ENCODE measurements at regions not wholly inside any gene's neighbourhood (a gene's known extent, or its start where the extent isn't known, plus 50 kb on each side); places are given as distances from the start of the nearest gene placed in this dataset.

- POLR2A ChIA-PET (ENCODE audit: unreplicated experiment), result no interaction called here
- H3F3A ChIP-seq (ENCODE audit: low read length, unreplicated experiment), result no peaks in the 10 kb centered on the region
- no peak overlapping the region for H3K9ac ChIP-seq (ENCODE audit: low read length)
- DNase-seq (no peak), ATAC-seq (no peak)
- TF ChIP-seq CTCF (conservative IDR thresholded peaks at IDR 0.05; ENCODE audit: low read depth, low read length), result no peak
- TF ChIP-seq EZH2phosphoT487 (IDR thresholded peaks at IDR 0.05; ENCODE audit: borderline replicate concordance, low read length), result no peak
- TF ChIP-seq EZH2 (IDR thresholded peaks at IDR 0.05; ENCODE audit: low read length, unreplicated experiment), result no peak
- no peak overlapping the region for H2AFZ ChIP-seq (ENCODE audit: low read length)
- H3K36me3 ChIP-seq (ENCODE audit: low read depth, low read length), result no peaks in the 10 kb centered on the region
- no peaks in the 10 kb centered on the region for H3K4me1 ChIP-seq (ENCODE audit: insufficient read depth, low read length)
- no peaks in the 10 kb centered on the region for H4K20me1 ChIP-seq (ENCODE audit: low read length)
- CTCF ChIA-PET, result no interaction called here
- no peaks in the 10 kb centered on the region for H3K27me3 ChIP-seq (ENCODE audit: low read length)
- no peak overlapping the region for H3K27ac ChIP-seq (ENCODE audit: low read length)
- H3K79me2 ChIP-seq (ENCODE audit: low read length), result no peaks in the 10 kb centered on the region
- H3K4me2 ChIP-seq (ENCODE audit: low read length), result no peak overlapping the region
- H3K4me3 ChIP-seq (ENCODE audit: low read length), result no peak overlapping the region
- H3K9me2 ChIP-seq (replicated peaks; ENCODE audit: low read length), result no peaks in the 10 kb centered on the region
- no peaks in the 10 kb centered on the region for H3K9me3 ChIP-seq (ENCODE audit: low read length)
- intact Hi-C loops (cut with micrococcal nuclease), result no loop called here
- no TSS peak for BruUV-seq (replicated peaks)
These were observed 152.8 kb upstream of the IRX6 start for GRCh38 chr16:55171241-55171640.

GRCh38 chr16:55175389-55175788 is 148.6 kb upstream of the IRX6 start:
- Histone ChIP-seq H3K36me3 (ENCODE audit: low read depth, low read length) (no peaks in the 10 kb centered on the region), H3K9me3 (ENCODE audit: low read length) (no peaks in the 10 kb centered on the region), H3K27ac (ENCODE audit: low read length) (no peak overlapping the region), H3K4me3 (ENCODE audit: low read length) (no peak overlapping the region), H3K4me1 (ENCODE audit: insufficient read depth, low read length) (no peaks in the 10 kb centered on the region), H3K27me3 (ENCODE audit: low read length) (no peaks in the 10 kb centered on the region), H3K4me2 (ENCODE audit: low read length) (no peak overlapping the region), H3K9me2 (replicated peaks; ENCODE audit: low read length) (no peaks in the 10 kb centered on the region), H4K20me1 (ENCODE audit: low read length) (no peaks in the 10 kb centered on the region), H3F3A (ENCODE audit: low read length, unreplicated experiment) (no peaks in the 10 kb centered on the region), H2AFZ (ENCODE audit: low read length) (no peak overlapping the region), H3K79me2 (ENCODE audit: low read length) (no peaks in the 10 kb centered on the region), H3K9ac (ENCODE audit: low read length) (no peak overlapping the region)
- DNase-seq, result no peak
- TF ChIP-seq CTCF (conservative IDR thresholded peaks at IDR 0.05; ENCODE audit: low read depth, low read length) (no peak), EZH2phosphoT487 (IDR thresholded peaks at IDR 0.05; ENCODE audit: borderline replicate concordance, low read length) (no peak), EZH2 (IDR thresholded peaks at IDR 0.05; ENCODE audit: low read length, unreplicated experiment) (no peak)
- CTCF ChIA-PET, result no interaction called here
- no peak for ATAC-seq
- no TSS peak for BruUV-seq (replicated peaks)
- POLR2A ChIA-PET (ENCODE audit: unreplicated experiment), result no interaction called here
- intact Hi-C loops (cut with micrococcal nuclease), result no loop called here

- DNase-seq, result no peak
- ATAC-seq, result no peak
- no peak overlapping the region for H2AFZ ChIP-seq (ENCODE audit: low read length)
- H3K79me2 ChIP-seq (ENCODE audit: low read length), result no peaks in the 10 kb centered on the region
- POLR2A ChIA-PET (ENCODE audit: unreplicated experiment), result no interaction called here
- no peaks in the 10 kb centered on the region for H3K9me2 ChIP-seq (replicated peaks; ENCODE audit: low read length)
- BruUV-seq (replicated peaks), result no TSS peak
- no peak overlapping the region for H3K9ac ChIP-seq (ENCODE audit: low read length)
- no peaks in the 10 kb centered on the region for H3K27me3 ChIP-seq (ENCODE audit: low read length)
- no peak overlapping the region for H3K4me3 ChIP-seq (ENCODE audit: low read length)
- H3K27ac ChIP-seq (ENCODE audit: low read length), result no peak overlapping the region
- no peaks in the 10 kb centered on the region for H4K20me1 ChIP-seq (ENCODE audit: low read length)
- no peaks in the 10 kb centered on the region for H3K36me3 ChIP-seq (ENCODE audit: low read depth, low read length)
- no peaks in the 10 kb centered on the region for H3K9me3 ChIP-seq (ENCODE audit: low read length)
- no peaks in the 10 kb centered on the region for H3K4me1 ChIP-seq (ENCODE audit: insufficient read depth, low read length)
- TF ChIP-seq EZH2phosphoT487 (IDR thresholded peaks at IDR 0.05; ENCODE audit: borderline replicate concordance, low read length) (no peak), CTCF (conservative IDR thresholded peaks at IDR 0.05; ENCODE audit: low read depth, low read length) (no peak), EZH2 (IDR thresholded peaks at IDR 0.05; ENCODE audit: low read length, unreplicated experiment) (no peak)
- H3K4me2 ChIP-seq (ENCODE audit: low read length), result no peak overlapping the region
- CTCF ChIA-PET, result no interaction called here
- no peaks in the 10 kb centered on the region for H3F3A ChIP-seq (ENCODE audit: low read length, unreplicated experiment)
- intact Hi-C loops (cut with micrococcal nuclease), result no loop called here
These were observed 147.1 kb upstream of the IRX6 start for GRCh38 chr16:55176901-55177300.
